ENCODE measurements at regions not wholly inside any gene's neighbourhood (a gene's known extent, or its start where the extent isn't known, plus 50 kb on each side); places are given as distances from the start of the nearest gene placed in this dataset.

- TF ChIP-seq TAF1 (IDR thresholded peaks at IDR 0.05; ENCODE audit: low read depth, low read length) (no peak), SRF (IDR thresholded peaks at IDR 0.05; ENCODE audit: low read depth, low read length) (no peak), HDAC6 (IDR thresholded peaks at IDR 0.05; ENCODE audit: low read depth, low read length) (no peak), CTCF (IDR thresholded peaks at IDR 0.05; ENCODE audit: control extremely low read depth in 1 of 3, insufficient read depth in 1 of 3, low read depth in 1 of 3, low read length in 3 of 3) (no peak), GTF2F1 (IDR thresholded peaks at IDR 0.05; ENCODE audit: borderline replicate concordance, low read depth, low read length) (no peak), POLR2AphosphoS5 (IDR thresholded peaks at IDR 0.05; ENCODE audit: low read depth, low read length) (no peak)
These were observed 712.8 kb upstream of the HS3ST5 start for GRCh38 chr6:115055579-115055978.
